ENCODE measurements at regions not wholly inside any gene's neighbourhood (a gene's known extent, or its start where the extent isn't known, plus 50 kb on each side); places are given as distances from the start of the nearest gene placed in this dataset.

- Histone ChIP-seq H3K27me3 (ENCODE audit: control insufficient read depth, insufficient read depth, low read length) (no peaks in the 10 kb centered on the region), H3K4me3 (ENCODE audit: low read depth, low read length) (no peak overlapping the region), H3K4me2 (ENCODE audit: low read length) (no peak overlapping the region), H3K9ac (no peak overlapping the region), H3K4me1 (no peaks in the 10 kb centered on the region), H2AFZ (no peak overlapping the region), H3K36me3 (ENCODE audit: control insufficient read depth, insufficient read depth, low read length) (no peaks in the 10 kb centered on the region), H3K79me2 (no peaks in the 10 kb centered on the region), H3K27ac (no peak overlapping the region), H3K9me3 (ENCODE audit: control insufficient read depth, low read length) (no peaks in the 10 kb centered on the region)
- no peak for TF ChIP-seq CTCF (IDR thresholded peaks at IDR 0.05)
These were observed 264.2 kb downstream of the TMEM38B start for GRCh38 chr9:105958587-105958986.

- no peaks in the 10 kb centered on the region for H3K9me3 ChIP-seq (ENCODE audit: control insufficient read depth, low read length)
- H3K4me2 ChIP-seq (ENCODE audit: low read length) = no peak overlapping the region
- H2AFZ ChIP-seq = no peak overlapping the region
- H3K9ac ChIP-seq = no peak overlapping the region
- no peak overlapping the region for H3K27ac ChIP-seq
- TF ChIP-seq CTCF (IDR thresholded peaks at IDR 0.05) = no peak
- H3K27me3 ChIP-seq (ENCODE audit: control insufficient read depth, insufficient read depth, low read length) = no peaks in the 10 kb centered on the region
- H3K4me1 ChIP-seq = no peaks in the 10 kb centered on the region
- H3K36me3 ChIP-seq (ENCODE audit: control insufficient read depth, insufficient read depth, low read length) = no peaks in the 10 kb centered on the region
- H3K79me2 ChIP-seq = no peaks in the 10 kb centered on the region
- no peak overlapping the region for H3K4me3 ChIP-seq (ENCODE audit: low read depth, low read length)
These were observed 265.2 kb downstream of the TMEM38B start for GRCh38 chr9:105959531-105959930.

- Histone ChIP-seq H3K79me2 (no peaks in the 10 kb centered on the region), H3K4me1 (no peaks in the 10 kb centered on the region), H3K4me2 (ENCODE audit: low read length) (no peak overlapping the region), H3K9ac (no peak overlapping the region), H3K4me3 (ENCODE audit: low read depth, low read length) (no peak overlapping the region), H3K9me3 (ENCODE audit: control insufficient read depth, low read length) (no peaks in the 10 kb centered on the region), H3K27me3 (ENCODE audit: control insufficient read depth, insufficient read depth, low read length) (no peaks in the 10 kb centered on the region), H3K36me3 (ENCODE audit: control insufficient read depth, insufficient read depth, low read length) (no peaks in the 10 kb centered on the region), H2AFZ (no peak overlapping the region), H3K27ac (no peak overlapping the region)
- TF ChIP-seq CTCF (IDR thresholded peaks at IDR 0.05) = no peak
These were observed 269.2 kb downstream of the TMEM38B start for GRCh38 chr9:105963343-105964099.

GRCh38 chr9:105964156-105964555, 269.8 kb downstream of the TMEM38B start:
- Histone ChIP-seq H3K36me3 (ENCODE audit: control insufficient read depth, insufficient read depth, low read length) (no peaks in the 10 kb centered on the region), H3K27ac (no peak overlapping the region), H3K27me3 (ENCODE audit: control insufficient read depth, insufficient read depth, low read length) (no peaks in the 10 kb centered on the region), H3K4me2 (ENCODE audit: low read length) (no peak overlapping the region), H3K9me3 (ENCODE audit: control insufficient read depth, low read length) (no peaks in the 10 kb centered on the region), H2AFZ (no peak overlapping the region), H3K4me3 (ENCODE audit: low read depth, low read length) (no peak overlapping the region), H3K79me2 (no peaks in the 10 kb centered on the region), H3K4me1 (no peaks in the 10 kb centered on the region), H3K9ac (no peak overlapping the region)
- no peak for TF ChIP-seq CTCF (IDR thresholded peaks at IDR 0.05)

- Histone ChIP-seq H3K4me1 (no peaks in the 10 kb centered on the region), H3K27ac (no peak overlapping the region), H2AFZ (no peak overlapping the region), H3K79me2 (no peaks in the 10 kb centered on the region), H3K27me3 (ENCODE audit: control insufficient read depth, insufficient read depth, low read length) (no peaks in the 10 kb centered on the region), H3K9me3 (ENCODE audit: control insufficient read depth, low read length) (no peaks in the 10 kb centered on the region), H3K4me2 (ENCODE audit: low read length) (no peak overlapping the region), H3K4me3 (ENCODE audit: low read depth, low read length) (no peak overlapping the region), H3K9ac (no peak overlapping the region), H3K36me3 (ENCODE audit: control insufficient read depth, insufficient read depth, low read length) (no peaks in the 10 kb centered on the region)
- TF ChIP-seq CTCF (IDR thresholded peaks at IDR 0.05) = no peak
These were observed 272.5 kb downstream of the TMEM38B start for GRCh38 chr9:105966834-105967233.

All from parathyroid adenoma (tissue), 2 donors.